T-helper 2 cell treated with Interferon-gamma antibody and Interleukin-4, amounts not matched to agents 100 ng/mL and 5 ng/mL, for 36 hours (primary cell): ENCODE measurements at regions not wholly inside any gene's neighbourhood (a gene's known extent, or its start where the extent isn't known, plus 50 kb on each side); places are given as distances from the start of the nearest gene placed in this dataset.

Experiments
- intact Hi-C: fragments of 100-400 bp; cut with micrococcal nuclease; formaldehyde crosslinking; loops from one replicate; pipeline ENCODE4 v1.15.1; 2023

DNA sequence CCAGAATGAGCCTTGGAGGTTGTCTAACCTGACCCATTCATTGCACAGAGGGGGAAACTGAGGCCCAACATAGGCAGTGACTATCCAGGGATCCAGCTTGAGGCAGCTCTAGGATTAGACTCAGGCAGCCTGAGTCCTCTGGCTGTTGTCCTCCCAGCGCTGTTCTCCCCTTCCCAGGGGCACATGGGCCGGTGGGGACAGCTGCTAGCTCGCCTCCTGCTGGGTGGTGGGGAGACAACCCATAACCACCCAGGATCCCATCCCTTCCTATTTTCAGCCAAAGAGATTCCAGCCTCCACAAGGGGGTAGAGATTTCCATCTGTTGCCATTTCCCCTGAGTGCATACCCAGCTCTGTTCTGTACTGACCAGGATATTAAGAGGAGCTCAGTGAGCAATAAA lies 145.1 kb upstream of the GPR26 start:
- intact Hi-C loops, result no loop called here

DNA sequence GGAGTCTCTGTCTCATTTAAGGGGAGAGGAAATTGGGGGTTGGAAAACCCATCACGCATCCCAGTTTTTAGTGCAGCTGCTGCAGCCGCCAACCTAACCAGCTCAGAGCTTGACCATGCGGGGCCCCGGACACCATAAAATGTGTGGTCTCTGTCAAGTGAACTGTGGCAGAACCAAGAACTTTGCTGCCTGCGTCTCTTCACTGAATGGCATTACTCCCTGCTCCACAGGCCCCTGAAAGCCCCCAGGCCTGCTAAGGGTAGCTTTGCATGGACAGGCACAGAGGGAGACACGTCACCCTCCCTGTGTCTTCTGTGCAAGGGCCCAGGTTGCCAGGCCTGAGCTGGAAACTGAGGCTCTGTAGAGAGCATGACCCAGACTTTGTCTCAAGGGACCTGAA lies 144.6 kb upstream of the GPR26 start:
- intact Hi-C loops, result no loop called here

DNA sequence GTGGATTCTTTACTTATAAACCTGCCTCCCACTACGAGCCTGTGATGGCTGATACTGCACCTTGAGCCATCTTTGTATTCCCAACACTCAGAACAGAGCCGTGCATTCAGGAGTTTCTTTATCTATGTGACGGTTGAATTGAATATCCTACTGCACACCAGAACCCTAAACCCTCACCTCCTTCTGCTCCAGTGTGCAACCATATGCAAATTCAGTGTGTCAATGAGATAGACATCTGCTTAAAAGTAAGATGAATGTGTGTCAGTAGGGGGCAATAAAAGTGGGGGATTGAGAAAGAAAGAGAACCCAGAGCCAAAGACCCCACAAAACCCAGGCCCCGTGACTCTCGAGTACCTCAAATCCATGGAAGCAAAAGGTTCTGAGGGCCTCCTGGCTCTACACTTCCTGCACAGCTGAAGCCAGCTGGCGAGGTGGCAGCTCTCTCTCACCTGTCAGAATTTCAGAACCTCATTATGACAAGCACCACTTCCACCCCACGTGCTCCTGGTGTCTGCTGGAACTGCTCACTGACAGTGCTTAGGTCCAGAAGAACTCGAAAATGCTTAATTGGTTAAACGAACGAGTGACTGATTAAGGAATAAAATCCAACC lies 143.3 kb upstream of the GPR26 start:
- intact Hi-C loops, result no loop called here

DNA sequence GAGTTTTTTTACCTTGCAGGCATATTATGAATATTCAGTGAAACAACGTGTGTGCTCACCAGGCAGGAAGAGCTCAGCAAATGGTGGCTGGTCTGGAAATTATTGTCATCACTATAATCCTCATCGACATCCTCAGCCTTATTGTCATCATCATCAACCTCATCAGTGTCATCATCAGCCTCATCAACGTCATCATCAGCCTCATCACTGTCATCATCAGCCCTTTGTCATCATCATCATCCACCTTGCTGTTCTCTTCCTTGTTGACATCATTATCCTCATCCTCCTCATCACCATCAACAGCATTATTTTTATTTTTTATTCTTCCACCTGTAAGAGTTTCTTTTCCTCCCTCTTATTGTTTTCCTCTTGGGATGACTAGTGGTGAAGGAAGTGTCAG lies 142.3 kb upstream of the GPR26 start:
- intact Hi-C loops, result no loop called here

DNA sequence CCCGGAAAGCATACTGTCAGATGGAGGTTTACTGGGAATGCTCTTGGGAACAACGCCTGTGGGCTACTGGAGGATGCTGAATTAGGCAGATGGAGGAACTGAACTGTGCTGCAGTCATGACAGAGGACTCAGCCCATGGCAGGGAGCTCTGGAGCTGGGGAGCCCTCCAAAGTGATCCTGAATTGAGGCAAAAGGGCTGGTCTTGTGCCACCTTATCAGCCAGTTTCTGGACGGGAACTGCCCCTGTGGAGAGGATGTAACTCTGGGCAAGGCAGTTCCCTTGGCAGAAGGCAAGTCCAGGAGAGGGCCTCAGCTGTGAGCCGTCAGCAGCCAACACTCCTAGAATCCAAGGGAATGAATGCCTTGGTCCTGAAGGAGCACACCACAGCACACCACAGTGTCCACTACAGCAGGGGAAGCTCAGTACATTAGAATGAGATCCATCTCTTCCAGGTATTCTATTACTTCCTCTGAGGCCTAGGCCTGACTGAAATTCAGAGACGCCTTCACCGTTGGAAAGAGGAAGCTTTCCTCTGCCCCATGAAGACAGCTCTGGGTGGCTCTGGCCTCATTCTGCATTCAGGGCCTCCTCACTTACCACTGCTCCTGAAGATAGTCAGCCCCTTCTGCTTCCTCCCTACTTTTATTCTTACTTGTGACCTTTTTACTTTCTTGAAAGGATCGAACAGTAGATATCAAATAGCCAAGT lies 139.6 kb upstream of the GPR26 start:
- intact Hi-C loops, result no loop called here

DNA sequence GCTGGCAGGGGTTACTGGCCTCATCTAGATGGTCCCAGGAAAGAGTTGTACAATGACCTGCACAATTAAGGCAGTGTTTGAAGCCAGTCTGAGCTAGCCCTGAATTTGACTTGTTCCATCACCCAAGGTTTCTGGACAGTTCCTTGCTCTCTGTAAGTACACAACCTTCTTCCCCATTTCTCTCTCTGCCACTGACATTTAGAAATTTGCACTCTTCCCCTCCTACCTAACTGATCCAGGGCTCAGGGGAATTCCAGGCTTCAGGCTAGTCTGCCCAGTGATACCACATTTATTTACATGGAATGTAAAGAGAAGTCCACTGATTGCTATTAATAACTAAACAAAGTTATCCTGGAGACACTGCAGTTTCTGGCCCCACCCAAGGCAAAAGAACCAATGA lies 139.0 kb upstream of the GPR26 start:
- intact Hi-C loops, result no loop called here

DNA sequence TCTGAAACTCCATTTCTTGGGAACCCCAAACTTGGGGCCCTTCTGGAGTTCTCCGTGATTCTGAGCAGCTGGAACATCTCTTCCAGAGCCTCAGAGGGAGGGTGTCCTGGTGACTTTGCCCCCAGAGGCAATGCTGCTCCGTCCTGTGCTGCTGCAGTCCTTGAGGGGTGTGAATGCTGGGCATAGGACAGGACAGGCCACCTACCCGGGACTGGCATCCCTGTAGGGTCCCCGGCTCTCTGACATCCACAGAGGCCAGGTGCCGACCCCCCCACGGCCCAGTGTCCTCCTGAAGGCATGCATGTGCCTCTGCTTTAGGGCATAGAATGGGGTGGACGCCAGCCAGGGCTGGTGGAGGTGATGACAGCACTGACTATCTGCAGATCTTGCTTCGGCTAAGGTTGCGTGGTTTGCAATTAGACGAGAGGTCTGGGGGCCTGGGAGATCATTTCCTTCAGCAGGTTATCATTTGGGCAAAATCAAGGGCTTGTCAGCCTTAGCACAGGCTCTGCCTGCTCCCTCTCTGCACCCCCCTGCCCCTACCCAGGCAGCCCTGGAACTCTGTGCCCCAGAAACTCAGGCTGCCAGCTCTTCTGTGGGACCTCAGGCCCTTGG lies 136.9 kb upstream of the GPR26 start:
- intact Hi-C loops, result no loop called here

DNA sequence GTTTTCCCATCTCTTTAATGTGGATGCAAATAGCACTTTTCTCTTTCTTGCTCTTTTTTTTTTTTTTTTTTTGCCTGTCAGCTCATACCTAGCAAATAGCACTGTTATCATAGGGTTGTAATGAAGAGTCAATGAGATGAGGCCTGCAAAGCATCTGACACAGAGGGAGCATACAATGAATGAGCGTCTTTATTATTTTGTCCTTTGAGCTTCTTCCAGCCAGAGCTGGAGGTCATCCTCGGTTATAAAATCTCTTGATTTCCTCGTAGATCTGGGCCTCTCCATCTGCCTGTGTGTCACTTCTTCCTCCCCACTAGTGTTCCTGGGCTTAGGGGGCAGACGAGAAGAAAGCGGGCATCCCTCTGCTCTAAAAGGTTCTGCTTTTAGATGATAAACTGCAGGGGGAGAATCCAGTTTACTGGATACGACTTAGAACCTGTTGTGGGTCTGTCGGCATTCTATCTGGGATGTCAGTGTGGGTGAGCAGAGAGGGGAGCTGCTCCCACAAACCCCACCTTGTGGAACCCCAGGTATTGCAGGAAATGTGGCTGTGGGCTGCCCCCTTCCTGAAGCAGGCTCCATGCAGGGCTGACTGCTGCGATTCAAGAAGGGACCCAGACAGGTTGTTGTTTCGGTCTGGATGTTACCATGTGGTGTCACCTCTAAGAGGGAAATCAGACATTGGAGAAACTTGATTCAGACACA lies 135.8 kb upstream of the GPR26 start:
- intact Hi-C loops, result no loop called here

DNA sequence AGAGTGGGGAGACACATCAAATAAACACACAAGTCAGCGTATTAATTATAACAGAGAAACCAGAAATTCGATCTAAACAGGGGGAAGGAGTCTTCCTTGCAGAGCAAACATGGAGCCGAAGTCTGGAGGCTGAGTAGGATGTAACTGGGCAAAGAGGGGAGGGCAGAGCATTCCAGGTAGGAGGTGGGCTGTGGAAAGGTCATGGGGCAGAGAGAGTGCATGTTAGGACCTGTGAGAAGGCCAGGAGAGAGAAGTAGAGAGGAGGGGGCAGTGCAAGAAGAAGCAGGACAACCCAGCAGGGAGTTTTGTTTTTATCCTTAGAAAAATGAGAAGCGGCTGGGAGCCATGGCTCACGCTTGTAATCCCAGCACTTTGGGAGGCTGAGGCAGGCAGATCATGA lies 130.8 kb upstream of the GPR26 start:
- intact Hi-C loops, result no loop called here

DNA sequence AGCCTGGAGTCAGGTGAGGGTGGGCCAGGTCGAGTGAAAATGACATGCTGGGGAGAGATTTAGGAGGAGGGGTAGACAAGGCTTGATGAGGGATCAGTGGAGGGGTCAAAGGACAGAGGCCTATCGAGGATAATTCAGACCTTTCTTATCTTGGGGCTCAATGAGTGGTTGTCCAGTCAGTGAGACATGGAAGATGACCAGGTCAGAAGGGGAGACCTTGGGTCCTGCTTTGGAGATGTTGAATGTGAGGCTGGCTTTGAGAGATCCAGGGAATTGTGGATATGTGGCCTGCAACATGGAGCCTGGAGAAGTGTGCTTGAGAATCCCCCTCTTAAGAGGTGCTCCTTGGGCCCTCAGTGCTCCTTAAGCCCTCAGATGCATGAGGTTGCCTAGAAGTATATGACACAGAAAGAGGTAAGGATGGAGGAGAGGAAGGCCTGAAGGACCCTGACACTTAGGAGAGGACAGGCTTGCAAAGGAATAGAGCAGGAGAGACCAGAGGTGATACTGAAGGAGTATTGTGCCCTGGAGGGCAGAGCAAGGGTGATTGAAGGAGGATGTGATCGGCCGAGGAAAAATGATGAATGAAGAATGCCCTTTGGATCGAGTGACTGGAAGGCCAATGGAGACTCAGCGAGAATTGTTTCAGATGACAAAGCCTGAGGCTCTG lies 129.8 kb upstream of the GPR26 start:
- intact Hi-C loops, result no loop called here

DNA sequence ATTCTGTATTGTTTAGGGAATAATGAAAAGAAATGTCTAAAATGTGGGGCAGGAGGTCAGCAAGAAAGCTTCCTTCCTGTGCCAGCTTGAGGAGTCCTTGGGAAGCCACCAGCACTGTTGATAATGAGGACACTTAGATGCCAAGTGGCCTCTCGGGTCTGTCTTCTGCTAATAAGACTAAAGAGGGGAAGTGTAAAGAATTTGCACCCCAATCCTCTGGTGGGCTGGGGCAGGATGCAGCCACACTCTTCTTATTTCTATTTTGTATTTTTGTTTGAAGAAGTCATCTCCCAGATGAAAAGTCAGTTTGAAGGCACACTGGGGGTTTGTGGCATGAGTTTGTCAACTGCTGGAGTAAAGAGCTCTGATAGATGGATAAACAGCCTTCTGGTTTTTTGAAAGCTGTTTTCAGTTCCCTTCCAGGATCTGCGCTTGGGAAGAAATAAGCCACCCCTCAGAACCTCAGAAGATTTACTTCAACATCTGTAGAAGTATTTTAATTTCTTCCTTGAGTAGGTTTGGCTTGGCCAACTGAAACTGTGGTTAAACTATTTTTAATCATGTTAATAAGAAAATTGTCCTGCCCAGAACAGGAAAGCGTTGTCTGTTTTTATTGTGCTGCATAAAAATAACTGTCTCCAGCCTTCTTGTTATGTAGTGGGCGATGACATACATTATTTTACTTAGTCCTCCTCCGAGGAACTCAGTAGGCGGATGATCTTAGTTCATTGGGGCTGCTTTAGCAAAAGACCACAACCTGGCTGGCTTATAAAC lies 128.8 kb upstream of the GPR26 start:
- intact Hi-C loops, result no loop called here

DNA sequence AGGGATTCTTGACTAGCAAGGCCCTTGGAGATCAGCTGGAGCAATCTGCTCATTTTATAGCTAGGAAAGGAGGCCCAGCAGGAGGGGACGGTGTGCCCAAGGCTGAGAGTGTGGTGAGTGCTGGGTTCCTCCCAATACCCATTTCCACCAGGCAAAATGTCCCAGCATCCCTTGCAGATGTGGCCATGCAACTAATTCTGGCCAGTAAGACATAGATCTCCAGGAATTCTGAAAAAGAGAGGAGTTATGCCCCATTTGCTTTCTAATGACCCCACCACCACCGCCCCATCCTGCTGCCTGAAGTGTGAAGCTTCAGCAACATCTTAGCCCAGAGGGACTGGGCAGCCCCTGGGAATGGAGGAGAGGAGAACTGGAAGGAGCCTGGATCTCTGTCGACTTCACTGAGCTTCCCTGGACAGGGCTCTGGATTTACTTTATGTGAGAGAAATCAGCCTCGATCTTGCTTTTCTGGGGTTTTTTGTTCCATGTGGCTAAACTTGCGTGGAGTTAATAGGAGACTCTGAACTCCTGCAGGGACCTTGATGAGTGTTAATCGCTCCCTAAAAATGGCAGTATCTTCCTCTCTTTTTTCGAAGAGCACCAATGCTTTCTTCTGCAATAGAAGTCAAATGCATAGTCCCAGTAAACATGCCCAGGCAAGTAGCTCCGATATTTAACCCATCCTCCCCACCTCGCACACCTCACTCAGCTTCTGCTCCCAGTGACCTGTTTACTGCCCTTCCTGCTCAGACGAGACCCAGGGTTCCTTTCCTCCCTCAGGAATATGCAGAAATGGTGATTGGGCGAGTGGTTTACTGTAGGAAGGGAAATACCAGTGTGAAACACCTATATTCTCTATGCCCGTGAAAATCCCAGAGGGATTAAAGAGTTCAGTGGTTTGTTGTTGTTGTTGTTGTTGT lies 127.5 kb upstream of the GPR26 start:
- intact Hi-C loops, result no loop called here

DNA sequence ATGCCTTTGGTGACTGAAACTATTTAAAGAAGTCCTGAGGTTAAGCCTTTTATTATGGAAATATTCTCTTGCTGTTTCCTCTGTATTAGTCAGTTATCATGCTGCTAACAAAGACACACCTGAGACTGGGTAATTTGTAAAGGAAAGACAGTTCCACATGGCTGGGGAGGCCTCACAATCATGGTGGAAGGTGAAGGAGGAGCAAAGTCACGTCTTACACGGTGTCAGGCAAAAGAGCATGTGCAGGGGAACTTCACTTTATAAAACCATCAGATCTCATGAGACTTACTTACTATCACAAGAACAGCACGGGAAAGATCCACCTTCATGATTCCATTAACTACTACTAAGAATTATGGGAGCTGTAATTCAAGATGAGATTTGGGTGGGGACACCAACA lies 121.2 kb upstream of the GPR26 start:
- intact Hi-C loops, result no loop called here

DNA sequence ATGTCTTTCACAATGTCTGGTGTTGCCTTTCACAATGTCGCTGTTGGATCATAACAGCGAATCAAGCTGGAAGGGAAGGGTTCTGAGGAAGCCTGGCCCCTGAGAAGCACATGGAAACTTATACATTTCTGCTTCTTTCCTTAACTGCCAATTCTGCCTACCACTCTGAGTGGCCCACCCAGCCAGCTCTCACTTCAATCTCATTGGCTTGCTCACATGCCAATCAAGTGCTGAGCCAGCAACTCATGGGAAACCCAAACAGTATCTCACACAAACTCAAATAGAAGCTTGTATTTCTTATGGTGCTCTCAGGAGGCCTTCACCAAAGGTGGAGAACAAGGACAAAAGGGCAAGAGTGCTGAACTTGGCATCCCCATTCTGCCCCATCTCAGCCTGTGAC lies 117.4 kb upstream of the GPR26 start:
- intact Hi-C loops, result no loop called here

DNA sequence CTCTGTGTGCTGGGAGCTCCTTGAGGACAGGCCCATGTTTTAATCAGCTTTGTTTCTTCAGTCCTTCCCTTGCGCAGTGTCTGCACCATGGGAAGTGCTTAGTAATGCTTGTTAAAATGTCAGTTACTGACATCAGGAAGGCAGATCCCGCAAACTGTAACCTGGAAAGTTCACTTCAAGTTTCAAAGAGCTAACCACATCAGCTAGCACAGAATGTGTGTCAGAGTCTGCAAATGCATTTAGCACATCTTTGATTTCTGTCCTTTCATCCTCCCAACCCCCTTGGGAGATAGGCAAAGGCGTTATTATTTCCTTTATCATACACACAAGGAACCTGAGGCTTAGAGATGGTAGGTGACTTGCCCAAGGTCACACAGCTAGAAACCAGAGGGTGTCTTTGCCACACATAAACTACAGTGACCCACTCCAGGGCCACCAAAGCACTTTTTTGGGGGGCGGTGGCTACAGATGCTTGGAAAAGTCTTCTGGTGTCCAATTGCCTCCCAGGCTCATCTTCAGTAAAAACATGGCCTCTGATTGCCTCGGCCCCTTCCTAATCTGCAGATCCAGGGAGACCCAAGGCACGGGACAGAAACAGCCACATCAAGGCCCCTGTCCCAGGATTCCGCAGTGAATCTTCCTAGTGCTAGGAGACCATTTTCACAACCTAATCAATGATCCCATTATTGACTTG lies 116.2 kb upstream of the GPR26 start:
- intact Hi-C loops, result no loop called here

DNA sequence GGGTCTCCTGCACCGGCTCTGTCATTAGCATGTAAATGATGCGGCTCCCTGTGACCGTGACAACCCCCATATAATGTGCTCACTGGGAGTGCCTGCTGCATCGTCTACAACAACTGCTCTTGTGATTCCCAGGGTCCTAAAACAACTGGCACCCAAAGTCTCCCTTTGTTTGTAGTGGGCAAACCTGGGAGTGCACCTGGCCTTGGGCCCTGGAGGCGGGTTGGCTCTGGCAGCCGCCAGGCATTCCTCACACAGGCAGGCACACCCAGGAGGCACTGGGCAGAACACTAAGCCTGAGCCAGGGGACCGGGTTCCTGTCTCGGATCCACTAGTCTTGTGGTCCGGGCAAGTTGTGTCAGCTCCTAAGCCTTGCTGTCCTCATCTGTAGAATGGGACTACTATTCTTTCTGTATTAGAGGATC lies 115.5 kb upstream of the GPR26 start:
- intact Hi-C loops, result no loop called here

DNA sequence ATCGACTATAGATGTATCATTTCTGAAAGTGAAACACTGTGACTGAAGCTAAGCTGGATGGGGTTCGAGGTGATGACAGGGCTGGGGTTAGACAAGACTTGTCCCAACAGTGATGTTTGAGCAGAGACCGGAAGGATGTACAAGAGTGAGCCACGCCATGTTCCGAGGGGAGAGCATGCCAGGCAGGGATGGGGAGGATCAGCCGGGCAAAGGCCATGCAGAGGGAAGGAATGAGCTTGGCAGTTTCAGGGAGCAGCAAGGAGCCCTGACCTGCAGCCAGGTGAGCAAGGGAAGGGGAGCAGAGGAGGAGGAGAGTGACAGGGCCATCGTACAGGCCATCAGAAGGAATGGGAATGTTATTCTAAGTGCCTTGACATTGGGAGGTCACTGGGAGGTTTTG lies 114.9 kb upstream of the GPR26 start:
- intact Hi-C loops, result no loop called here

DNA sequence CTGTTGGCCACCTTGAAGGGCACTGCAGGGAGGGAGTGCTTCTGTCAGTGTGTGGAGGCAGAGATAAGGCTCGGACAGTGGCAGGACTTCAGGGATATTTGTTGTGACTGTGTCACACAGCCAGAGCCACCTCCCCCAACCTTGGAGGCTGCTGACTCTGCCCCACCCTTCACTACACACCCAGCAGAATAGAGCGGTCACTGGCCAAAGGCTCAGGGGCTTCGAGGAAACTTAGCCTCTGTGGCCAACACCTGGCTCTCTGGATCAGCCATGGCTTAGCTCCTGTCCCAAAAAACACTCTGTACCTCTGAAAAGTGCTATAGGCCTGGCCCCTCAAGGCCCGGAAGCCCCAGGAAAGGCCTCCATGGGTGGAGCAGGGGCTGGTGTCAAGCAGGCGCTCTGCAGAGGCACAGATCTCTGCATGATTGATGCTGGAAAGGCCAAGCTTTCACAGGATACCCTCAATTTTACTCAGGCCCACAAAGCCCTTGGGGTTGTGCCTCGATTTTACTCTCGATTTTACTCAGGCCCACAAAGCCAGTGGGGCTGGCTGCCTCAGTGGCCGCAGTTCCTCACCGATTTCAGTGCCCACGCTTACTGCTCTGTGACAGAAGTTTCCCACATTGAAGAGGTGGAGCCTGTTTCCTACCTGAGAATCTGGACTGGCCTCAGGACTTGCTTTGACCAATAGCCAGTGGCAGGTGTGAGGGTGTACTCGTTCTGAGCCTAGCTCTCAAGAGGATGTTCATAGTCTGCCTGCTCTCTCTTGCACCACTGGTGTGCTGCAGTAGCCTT lies 113.2 kb upstream of the GPR26 start:
- intact Hi-C loops, result no loop called here
